H1 (cell line): ENCODE measurements at regions not wholly inside any gene's neighbourhood (a gene's known extent, or its start where the extent isn't known, plus 50 kb on each side); places are given as distances from the start of the nearest gene placed in this dataset.

Experiments
- CTCF ChIA-PET: fragments of 300-600 bp; sonication (Branson Sonifier 250); formaldehyde crosslinking; loops from one replicate; lab custom pipeline; 2021; ENCODE audit not compliant: partially characterized antibody; lab: Charles Lee
- POLR2A ChIA-PET: fragments of 300-600 bp; sonication (Branson Sonifier 250); formaldehyde crosslinking; loops from one replicate; lab custom pipeline; 2021; ENCODE audit warnings: inconsistent platforms; ENCODE audit not compliant: partially characterized antibody; lab: Charles Lee
- DNase-seq, 2 experiments: peaks; one replicate each; pipeline versions ENCODE4 v3.0.0 to v3.0.0-alpha.2; 2010 to 2022; ENCODE audit warnings: low spot score in 2 of 2, low read depth in 1 of 2, mixed read lengths in 1 of 2
- FAIRE-seq: peaks from 2 replicates; lab custom pipeline; 2011; peaks lifted over from hg19 to GRCh38; lab: Jason Lieb, UNC
- H2AFZ ChIP-seq: 2 replicates; pipeline ENCODE4 v1.8.1; 2012; ENCODE audit warnings: low read length, inconsistent platforms
- H2AK5ac ChIP-seq: 2 replicates; pipeline ENCODE4 v1.6.1; 2013; ENCODE audit warnings: low read depth, low read length
- H2BK120ac ChIP-seq: replicated peaks from 2 replicates; pipeline ENCODE3; 2013; ENCODE audit warnings: low read depth, low read length, inconsistent platforms
- H2BK12ac ChIP-seq: 2 replicates; pipeline ENCODE4 v1.6.1; 2013; ENCODE audit warnings: low read depth, low read length
- H2BK15ac ChIP-seq: 2 replicates; pipeline ENCODE4 v1.6.1; 2013; ENCODE audit warnings: low read length
- H2BK20ac ChIP-seq: 2 replicates; pipeline ENCODE4 v1.6.1; 2013; ENCODE audit warnings: low read length
- H2BK5ac ChIP-seq: 2 replicates; pipeline ENCODE4 v1.6.1; 2013; ENCODE audit warnings: low read depth, low read length
- H3K14ac ChIP-seq: 2 replicates; pipeline ENCODE4 v1.6.1; 2013; ENCODE audit warnings: inconsistent platforms; ENCODE audit not compliant: insufficient read length
- H3K18ac ChIP-seq: 2 replicates; pipeline ENCODE4 v1.6.1; 2013; ENCODE audit warnings: low read length; ENCODE audit errors: extremely low read depth
- H3K23ac ChIP-seq: 2 replicates; pipeline ENCODE4 v1.6.1; 2013; ENCODE audit warnings: inconsistent platforms; ENCODE audit not compliant: insufficient read length
- H3K23me2 ChIP-seq: 2 replicates; pipeline ENCODE4 v1.6.1; 2013; ENCODE audit warnings: low read depth, low read length
- H3K27ac ChIP-seq: 2 replicates; pipeline ENCODE4 v1.6.1; 2011; ENCODE audit warnings: low read depth, low read length, inconsistent platforms
- H3K27me3 ChIP-seq, 4 experiments: replicated peaks in 1 of 4; 1 replicate in 1 of 4; 2 replicates in 3 of 4; pipeline versions ENCODE4 v1.6.1 to v1.8.1; 2011 to 2013; ENCODE audit warnings: low read length in 3 of 4, mild to moderate bottlenecking in 3 of 4, inconsistent platforms in 2 of 4, mixed read lengths in 2 of 4, moderate library complexity in 1 of 4; ENCODE audit not compliant: control insufficient read depth in 3 of 4, insufficient read depth in 3 of 4; ENCODE audit errors: extremely low read depth in 1 of 4
- H3K36me3 ChIP-seq, 4 experiments: 2 replicates each; pipeline versions ENCODE4 v1.6.1 to v1.8.1; 2011 to 2013; ENCODE audit warnings: mild to moderate bottlenecking in 4 of 4, low read length in 3 of 4, moderate library complexity in 2 of 4, control low read depth in 1 of 4, inconsistent platforms in 1 of 4; ENCODE audit not compliant: insufficient read depth in 4 of 4, control insufficient read depth in 2 of 4
- H3K4ac ChIP-seq: replicated peaks from 2 replicates; pipeline ENCODE3; 2013; ENCODE audit warnings: low read length, low read depth, mixed read lengths, inconsistent platforms; ENCODE audit not compliant: insufficient read length
- H3K4me1 ChIP-seq, 4 experiments: replicated peaks in 1 of 4; 1 replicate in 1 of 4; 2 replicates in 3 of 4; pipeline versions ENCODE4 v1.6.1 to v1.8.1; 2011 to 2013; ENCODE audit warnings: low read length in 3 of 4, inconsistent platforms in 2 of 4, mixed read lengths in 1 of 4; ENCODE audit not compliant: insufficient read depth in 4 of 4, control insufficient read depth in 3 of 4
- H3K4me2 ChIP-seq, 2 experiments: 2 replicates each; pipeline versions ENCODE4 v1.6.1 to v1.8.1; 2011 to 2013; ENCODE audit warnings: low read depth in 2 of 2, low read length in 2 of 2, control low read depth in 1 of 2, inconsistent platforms in 1 of 2, mild to moderate bottlenecking in 1 of 2; ENCODE audit not compliant: insufficient read depth in 1 of 2
- H3K4me3 ChIP-seq, 4 experiments: fragments of 200-600, 300-600 bp in 1 of 4; sonication (generic), shearing (Covaris generic), sonication (Bioruptor Twin) in 1 of 4; 2 replicates each; pipeline versions ENCODE4 v1.5.1 to v1.8.1; 2011 to 2016; ENCODE audit warnings: low read length in 4 of 4, low read depth in 3 of 4, control low read depth in 2 of 4, inconsistent platforms in 2 of 4, mild to moderate bottlenecking in 2 of 4, mixed read lengths in 1 of 4, moderate library complexity in 1 of 4; ENCODE audit not compliant: insufficient read depth in 2 of 4; ENCODE audit errors: extremely low read depth in 1 of 4
- H3K56ac ChIP-seq: replicated peaks from 2 replicates; pipeline ENCODE3; 2013; ENCODE audit warnings: low read depth, mild to moderate bottlenecking, mixed read lengths, low read length, inconsistent platforms; ENCODE audit not compliant: insufficient read length
- H3K79me1 ChIP-seq: 2 replicates; pipeline ENCODE4 v1.6.1; 2013; ENCODE audit warnings: low read depth, low read length, control low read depth
- H3K79me2 ChIP-seq, 2 experiments: 2 replicates each; pipeline versions ENCODE4 v1.6.1 to v1.8.1; 2012 to 2013; ENCODE audit warnings: low read length in 2 of 2, mild to moderate bottlenecking in 2 of 2, inconsistent platforms in 1 of 2; ENCODE audit not compliant: insufficient read depth in 2 of 2, control insufficient read depth in 1 of 2
- H3K9ac ChIP-seq, 4 experiments: replicated peaks in 1 of 4; 1 replicate in 1 of 4; 2 replicates in 3 of 4; pipeline versions ENCODE4 v1.6.1 to v1.8.1; 2011 to 2013; ENCODE audit warnings: low read depth in 3 of 4, low read length in 3 of 4, control low read depth in 2 of 4, mild to moderate bottlenecking in 2 of 4, moderate library complexity in 2 of 4, inconsistent platforms in 1 of 4; ENCODE audit errors: extremely low read depth in 1 of 4
- H3K9me3 ChIP-seq, 2 experiments: 2 replicates each; pipeline versions ENCODE4 v1.6.1 to v1.8.1; 2012 to 2013; ENCODE audit warnings: mild to moderate bottlenecking in 2 of 2, moderate library complexity in 2 of 2, control low read depth in 1 of 2, inconsistent platforms in 1 of 2, low read depth in 1 of 2, low read length in 1 of 2, mixed read lengths in 1 of 2; ENCODE audit not compliant: insufficient read depth in 2 of 2
- H4K20me1 ChIP-seq, 2 experiments: replicated peaks in 1 of 2; 2 replicates each; pipeline versions ENCODE3 to v1.8.1; 2011 to 2013; ENCODE audit warnings: inconsistent platforms in 2 of 2, low read length in 2 of 2, mild to moderate bottlenecking in 1 of 2; ENCODE audit not compliant: insufficient read depth in 2 of 2, control insufficient read depth in 1 of 2
- H4K5ac ChIP-seq: 2 replicates; pipeline ENCODE4 v1.6.1; 2013; ENCODE audit warnings: low read length, low read depth, mixed read lengths, inconsistent platforms; ENCODE audit not compliant: insufficient read length
- H4K8ac ChIP-seq: 2 replicates; pipeline ENCODE4 v1.8.0; 2013; ENCODE audit warnings: mild to moderate bottlenecking, moderate library complexity, low read length, inconsistent platforms; ENCODE audit not compliant: insufficient read depth; ENCODE audit errors: extremely low read depth
- H4K91ac ChIP-seq: replicated peaks from 2 replicates; pipeline ENCODE3; 2013; ENCODE audit warnings: low read length, mixed read lengths, inconsistent platforms; ENCODE audit not compliant: insufficient read length
- FOSL1 ChIP-seq: IDR thresholded peaks from 2 replicates; pipeline ENCODE4 v1.6.1; 2011; ENCODE audit warnings: mild to moderate bottlenecking, low read depth, low read length, moderate library complexity; ENCODE audit not compliant: insufficient read depth
- HDAC2 ChIP-seq, 2 experiments: fragments of 300-600 bp in 1 of 2; sonication (generic) in 1 of 2; IDR thresholded peaks; 2 replicates each; pipeline ENCODE4 v1.6.1; 2011 to 2012; ENCODE audit warnings: low read depth in 2 of 2, low read length in 2 of 2, mild to moderate bottlenecking in 2 of 2, moderate library complexity in 2 of 2, borderline replicate concordance in 1 of 2, inconsistent platforms in 1 of 2
- HDAC6 ChIP-seq: IDR thresholded peaks from one replicate; pipeline ENCODE4 v1.7.1; 2012; ENCODE audit warnings: low read depth, mild to moderate bottlenecking, inconsistent platforms, low read length, moderate library complexity
- KDM1A ChIP-seq: fragments of 200-600, 300-600 bp; sonication (generic); IDR thresholded peaks from 2 replicates; pipeline ENCODE4 v1.7.1; 2016; ENCODE audit warnings: mild to moderate bottlenecking, low read length, borderline replicate concordance
- RXRA ChIP-seq: IDR thresholded peaks from 2 replicates; pipeline ENCODE4 v1.6.1; 2011; ENCODE audit warnings: low read depth, mild to moderate bottlenecking, low read length, moderate library complexity; ENCODE audit not compliant: insufficient read depth
- SIRT6 ChIP-seq: IDR thresholded peaks from one replicate; pipeline ENCODE4 v1.7.1; 2012; ENCODE audit warnings: low read length, inconsistent platforms
- SP1 ChIP-seq: IDR thresholded peaks from 2 replicates; pipeline ENCODE4 v1.6.1; 2011; ENCODE audit warnings: low read depth, low read length
- WGBS, 2 experiments: shearing (Covaris generic) in 1 of 2; methylation state at CpG; one replicate each; pipeline versions ENCODE4 v1.1.6 to v1.1.7; 2013 to 2015; ENCODE audit warnings: low lambda C conversion rate in 2 of 2, mixed read lengths in 2 of 2, inconsistent platforms in 1 of 2, low coverage in 1 of 2, missing lambda C conversion rate in 1 of 2; ENCODE audit not compliant: insufficient replicate concordance in 2 of 2, insufficient coverage in 1 of 2, insufficient read length in 1 of 2; ENCODE audit errors: extremely low coverage in 1 of 2, missing lambda C conversion rate in 1 of 2; 5-methylcytosine and 5-hydroxymethylcytosine counted together
- TF ChIP-seq, protein P1 (sequence below): IDR thresholded peaks from 2 replicates; pipeline ENCODE4 v1.6.1; 2012; ENCODE audit warnings: inconsistent platforms

DNA sequence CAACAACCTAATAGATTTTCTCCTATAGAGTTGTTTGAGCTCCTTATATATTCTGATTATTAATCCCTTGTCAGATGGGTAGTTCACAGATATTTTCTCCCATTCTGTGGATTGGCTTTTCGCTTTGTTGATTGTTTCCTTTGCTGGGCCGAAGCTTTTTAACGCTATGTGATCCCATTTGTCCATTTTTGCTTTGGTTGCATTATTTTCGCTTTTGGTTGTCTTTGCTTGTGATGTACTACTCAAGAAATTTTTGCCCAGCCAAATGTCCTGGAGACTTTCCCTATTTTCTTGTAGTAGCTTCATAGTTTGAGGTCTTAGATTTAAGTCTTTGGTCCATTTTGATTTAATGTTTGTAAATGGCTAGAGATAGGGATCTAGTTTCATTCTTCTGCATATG is 258.4 kb upstream of the FAR2 start:
- no peak overlapping the region for H2AFZ ChIP-seq
- no peaks in the 10 kb centered on the region for H3K4me1 ChIP-seq
- no peaks in the 10 kb centered on the region for H3K23me2 ChIP-seq
- H3K18ac ChIP-seq: no peak overlapping the region
- no peaks in the 10 kb centered on the region for H3K79me2 ChIP-seq
- no peak overlapping the region for H3K4me3 ChIP-seq
- H3K36me3 ChIP-seq: no peaks in the 10 kb centered on the region
- H3K27ac ChIP-seq: no peak overlapping the region
- no peak overlapping the region for H4K5ac ChIP-seq
- no peak overlapping the region for H2BK5ac ChIP-seq
- H2BK120ac ChIP-seq: no peak overlapping the region
- ChIA-PET CTCF (no interaction called here), POLR2A (no interaction called here)
- H2BK20ac ChIP-seq: no peak overlapping the region
- no peak overlapping the region for H4K91ac ChIP-seq
- H3K9me3 ChIP-seq: no peaks in the 10 kb centered on the region
- H3K4ac ChIP-seq: no peak overlapping the region
- no peak overlapping the region for H2BK12ac ChIP-seq
- H3K27me3 ChIP-seq: no peaks in the 10 kb centered on the region
- H3K14ac ChIP-seq: no peak overlapping the region
- H3K4me2 ChIP-seq: no peak overlapping the region
- no peak overlapping the region for H2BK15ac ChIP-seq
- H4K8ac ChIP-seq: no peak overlapping the region
- no peak overlapping the region for H3K56ac ChIP-seq
- no peak for DNase-seq
- H2AK5ac ChIP-seq: no peak overlapping the region
- TF ChIP-seq, protein P1, sequence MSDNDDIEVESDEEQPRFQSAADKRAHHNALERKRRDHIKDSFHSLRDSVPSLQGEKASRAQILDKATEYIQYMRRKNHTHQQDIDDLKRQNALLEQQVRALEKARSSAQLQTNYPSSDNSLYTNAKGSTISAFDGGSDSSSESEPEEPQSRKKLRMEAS: no peak
- TF ChIP-seq FOSL1 (no peak), RXRA (no peak), SIRT6 (no peak), KDM1A (no peak), SP1 (no peak), HDAC6 (no peak), HDAC2 (IDR thresholded peaks at IDR 0.05; ENCODE audit: borderline replicate concordance in 1 of 2, low read depth in 2 of 2, low read length in 2 of 2) (no peak)
- H3K23ac ChIP-seq: no peak overlapping the region
- FAIRE-seq: no peak
- H4K20me1 ChIP-seq: no peaks in the 10 kb centered on the region
- 88% methylated on average over 4 of the region's 4 CpGs; no CpG with 5 or more reads in 1 of the 2 experiments for WGBS, 2 experiments
- no peaks in the 10 kb centered on the region for H3K79me1 ChIP-seq
- H3K9ac ChIP-seq: no peak overlapping the region
